Endothelial cell of umbilical vein (primary cell): ENCODE measurements at regions not wholly inside any gene's neighbourhood (a gene's known extent, or its start where the extent isn't known, plus 50 kb on each side); places are given as distances from the start of the nearest gene placed in this dataset.

Experiments used
- BruUV-seq: library from RNA; stranded (reverse); fragments of 400-500 nt; replicated peaks from 2 replicates; lab custom pipeline; 2021; lab: Mats Ljungman, UMichigan
- CTCF ChIA-PET: fragments of 300-600, 350-600 bp; sonication (Branson Sonifier 250); formaldehyde crosslinking; loops from one replicate; lab custom pipeline; 2021; ENCODE audit warnings: antibody characterized with exemption, inconsistent platforms; lab: Charles Lee
- POLR2A ChIA-PET: fragments of 300-600, 350-600 bp; sonication (Branson Sonifier 250); formaldehyde crosslinking; loops from one replicate; lab custom pipeline; 2021; ENCODE audit warnings: antibody characterized with exemption, inconsistent platforms; lab: Charles Lee
- DNase-seq: peaks from one replicate; pipeline ENCODE4 v3.0.0-alpha.2; 2011; ENCODE audit warnings: low read depth, low spot score
- FAIRE-seq: peaks from 2 replicates; lab custom pipeline; 2011; peaks lifted over from hg19 to GRCh38; lab: Jason Lieb, UNC
- H2AFZ ChIP-seq: 2 replicates; pipeline ENCODE4 v1.6.0; 2012; ENCODE audit warnings: low read depth, low read length, control low read depth, inconsistent platforms
- H3K27ac ChIP-seq: 2 replicates; pipeline ENCODE4 v1.5.1; 2011; ENCODE audit warnings: low read depth, mild to moderate bottlenecking, control low read depth, low read length, moderate library complexity; ENCODE audit not compliant: insufficient read depth
- H3K27me3 ChIP-seq, 2 experiments: 2 replicates each; pipeline versions ENCODE4 v1.6.0 to v1.6.1; 2011; ENCODE audit warnings: low read length in 2 of 2, mixed read lengths in 1 of 2; ENCODE audit not compliant: control insufficient read depth in 2 of 2, insufficient read depth in 2 of 2
- H3K36me3 ChIP-seq, 2 experiments: 2 replicates in 1 of 2; 3 replicates in 1 of 2; pipeline ENCODE4 v1.5.1; 2011; ENCODE audit warnings: low read length in 2 of 2, mild to moderate bottlenecking in 1 of 2, moderate library complexity in 1 of 2; ENCODE audit not compliant: control insufficient read depth in 2 of 2, insufficient read depth in 2 of 2; ENCODE audit errors: extremely low read depth in 1 of 2
- H3K4me1 ChIP-seq: 3 replicates; pipeline ENCODE4 v1.5.1; 2011; ENCODE audit warnings: mild to moderate bottlenecking, low read length; ENCODE audit not compliant: control insufficient read depth, insufficient read depth; ENCODE audit errors: extremely low read depth
- H3K4me2 ChIP-seq: 2 replicates; pipeline ENCODE4 v1.6.1; 2011; ENCODE audit warnings: low read length, control low read depth, mixed read lengths; ENCODE audit not compliant: insufficient read depth
- H3K4me3 ChIP-seq, 3 experiments: fragments of 200-600 bp in 1 of 3; sonication (generic), shearing (Covaris generic) in 1 of 3; replicated peaks in 1 of 3; 2 replicates each; pipeline ENCODE4 v1.5.1; 2011 to 2016; ENCODE audit warnings: control low read depth in 3 of 3, low read length in 3 of 3, mild to moderate bottlenecking in 2 of 3, inconsistent platforms in 1 of 3, low read depth in 1 of 3, moderate library complexity in 1 of 3; ENCODE audit not compliant: insufficient read depth in 1 of 3
- H3K79me2 ChIP-seq: 2 replicates; pipeline ENCODE4 v1.6.0; 2012; ENCODE audit warnings: low read length, inconsistent platforms; ENCODE audit not compliant: control insufficient read depth, insufficient read depth
- H3K9ac ChIP-seq: replicated peaks from 2 replicates; pipeline ENCODE3; 2011; ENCODE audit warnings: low read length, control low read depth; ENCODE audit not compliant: insufficient read depth; ENCODE audit errors: extremely low read depth
- H3K9me1 ChIP-seq: replicated peaks from 3 replicates; pipeline ENCODE4 v1.6.0; 2011; ENCODE audit warnings: mild to moderate bottlenecking, low read length; ENCODE audit not compliant: control insufficient read depth, insufficient read depth; ENCODE audit errors: extremely low read depth
- H3K9me3 ChIP-seq: replicated peaks from 2 replicates; pipeline ENCODE4 v1.5.1; 2012; ENCODE audit warnings: low read length, inconsistent platforms; ENCODE audit not compliant: control insufficient read depth, insufficient read depth
- H4K20me1 ChIP-seq: replicated peaks from 2 replicates; pipeline ENCODE3; 2011; ENCODE audit warnings: mild to moderate bottlenecking, low read length; ENCODE audit not compliant: control insufficient read depth, insufficient read depth; ENCODE audit errors: extremely low read depth
- CTCF ChIP-seq, 2 donors: IDR thresholded peaks; 1 replicate in 1 of 2; 2 replicates in 1 of 2; pipeline ENCODE4 v1.5.1; 2011; ENCODE audit warnings: low read length in 2 of 2, mild to moderate bottlenecking in 2 of 2, moderate library complexity in 2 of 2, control low read depth in 1 of 2, inconsistent platforms in 1 of 2, low read depth in 1 of 2; ENCODE audit not compliant: insufficient read depth in 1 of 2; ENCODE audit errors: extremely low read depth in 1 of 2
- EZH2 ChIP-seq: IDR thresholded peaks from 2 replicates; pipeline ENCODE4 v1.6.1; 2012; ENCODE audit warnings: borderline replicate concordance, low read depth, mild to moderate bottlenecking, moderate library complexity, low read length, inconsistent platforms; ENCODE audit not compliant: severe bottlenecking
- FOS ChIP-seq: IDR thresholded peaks from 2 replicates; pipeline ENCODE4 v1.6.1; 2011; ENCODE audit warnings: mild to moderate bottlenecking, low read length, moderate library complexity, borderline replicate concordance; ENCODE audit not compliant: insufficient read depth
- GATA2 ChIP-seq: IDR thresholded peaks from 2 replicates; pipeline ENCODE4 v1.7.0; 2011; ENCODE audit warnings: low read depth, mild to moderate bottlenecking, moderate library complexity, mixed read lengths, low read length; ENCODE audit not compliant: insufficient read length, insufficient read depth
- JUN ChIP-seq: IDR thresholded peaks from 2 replicates; pipeline ENCODE4 v1.6.1; 2011; ENCODE audit warnings: borderline replicate concordance, low read depth; ENCODE audit not compliant: insufficient read length, insufficient read depth
- MYC ChIP-seq: IDR thresholded peaks from one replicate; pipeline ENCODE4 v1.6.1; 2011; ENCODE audit warnings: mild to moderate bottlenecking, low read depth, low read length
- POLR2A ChIP-seq: IDR thresholded peaks from 2 replicates; pipeline ENCODE4 v1.6.1; 2012; ENCODE audit warnings: low read depth, mild to moderate bottlenecking, control low read depth, low read length
- POLR2AphosphoS5 ChIP-seq: IDR thresholded peaks from 2 replicates; pipeline ENCODE4 v1.6.1; 2012; ENCODE audit warnings: low read depth, mild to moderate bottlenecking, control low read depth, low read length, moderate library complexity; ENCODE audit not compliant: insufficient read depth
- dilution Hi-C: fragments of 300-500 bp; cut with MboI; formaldehyde crosslinking; loops from one replicate; pipeline ENCODE4 v1.15.0; 2019; ENCODE audit warnings: low sequenced_read_pairs; ENCODE audit not compliant: extremely low pct_ligation_motif_present
- intact Hi-C: fragments of 100-400 bp; cut with micrococcal nuclease; formaldehyde crosslinking; loops from one replicate; pipeline ENCODE4 v1.10.0; 2022
- TF ChIP-seq, protein P1 (sequence below): IDR thresholded peaks from 2 replicates; pipeline ENCODE4 v1.6.1; 2011; ENCODE audit not compliant: insufficient read depth, insufficient read length

DNA sequence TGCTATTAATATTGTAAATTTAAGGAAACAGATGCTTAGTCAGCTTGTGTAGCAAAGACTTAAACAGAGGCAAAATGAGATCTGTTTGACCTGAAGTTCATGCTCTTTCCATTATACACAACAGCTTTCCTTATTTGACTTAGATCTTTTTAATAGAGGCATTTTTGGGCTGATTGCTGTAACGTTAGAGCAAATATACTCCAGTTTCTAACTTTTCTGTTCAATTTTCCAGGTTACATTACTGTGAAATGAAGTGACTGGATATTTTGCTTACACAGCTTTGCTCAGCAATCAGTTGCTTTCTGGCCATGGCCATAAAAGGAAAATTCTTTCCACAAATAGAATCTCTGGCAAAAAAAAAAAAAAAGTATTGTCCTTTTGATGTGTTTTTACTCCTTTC is 146.2 kb downstream of the PCDH7 start:
- TF ChIP-seq FOS: no peak
- no peak for TF ChIP-seq GATA2
- no peak for TF ChIP-seq POLR2AphosphoS5
- TF ChIP-seq MYC: no peak
- TF ChIP-seq, protein P1, sequence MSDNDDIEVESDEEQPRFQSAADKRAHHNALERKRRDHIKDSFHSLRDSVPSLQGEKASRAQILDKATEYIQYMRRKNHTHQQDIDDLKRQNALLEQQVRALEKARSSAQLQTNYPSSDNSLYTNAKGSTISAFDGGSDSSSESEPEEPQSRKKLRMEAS: no peak
- no peak for TF ChIP-seq POLR2A
- no peak for TF ChIP-seq CTCF (IDR thresholded peaks at IDR 0.05; ENCODE audit: extremely low read depth in 1 of 2, insufficient read depth in 1 of 2, low read depth in 1 of 2, low read length in 2 of 2)
- TF ChIP-seq EZH2: no peak
- no peak for TF ChIP-seq JUN
- POLR2A ChIA-PET: no interaction called here

More for the DNA sequence above, 146.2 kb downstream of the PCDH7 start:
- no peak overlapping the region for H3K9ac ChIP-seq
- no peaks in the 10 kb centered on the region for H3K9me3 ChIP-seq
- no peaks in the 10 kb centered on the region for H3K27me3 ChIP-seq
- peaks cover 12% of the 10 kb centered on the region for H3K4me1 ChIP-seq
- CTCF ChIA-PET: interaction anchor here (1.2 to 1.5 kb wide), 5 partner anchors 8 to 180 kb away, joined by 4 to 6 read pairs (median 5); no protein-coding TSS in a partner anchor
- dilution Hi-C loops (no loop called here), intact Hi-C loops (no loop called here)
- BruUV-seq: no TSS peak
- H3K27ac ChIP-seq: no peak overlapping the region
- no peaks in the 10 kb centered on the region for H4K20me1 ChIP-seq
- FAIRE-seq: peak; percentile 38
- peak; percentile 63 for DNase-seq
- no peak overlapping the region for H3K4me3 ChIP-seq
- H3K4me2 ChIP-seq: no peak overlapping the region
- no peaks in the 10 kb centered on the region for H3K36me3 ChIP-seq
- H3K79me2 ChIP-seq: no peaks in the 10 kb centered on the region
- H2AFZ ChIP-seq: no peak overlapping the region
- no peaks in the 10 kb centered on the region for H3K9me1 ChIP-seq
